ENCODE measurements at regions not wholly inside any gene's neighbourhood (a gene's known extent, or its start where the extent isn't known, plus 50 kb on each side); places are given as distances from the start of the nearest gene placed in this dataset.
"Not testable (repeated sequence)": the region's sequence is repeated elsewhere in the genome, so short reads cannot be mapped to it uniquely, and the experiment has no call there.

DNA sequence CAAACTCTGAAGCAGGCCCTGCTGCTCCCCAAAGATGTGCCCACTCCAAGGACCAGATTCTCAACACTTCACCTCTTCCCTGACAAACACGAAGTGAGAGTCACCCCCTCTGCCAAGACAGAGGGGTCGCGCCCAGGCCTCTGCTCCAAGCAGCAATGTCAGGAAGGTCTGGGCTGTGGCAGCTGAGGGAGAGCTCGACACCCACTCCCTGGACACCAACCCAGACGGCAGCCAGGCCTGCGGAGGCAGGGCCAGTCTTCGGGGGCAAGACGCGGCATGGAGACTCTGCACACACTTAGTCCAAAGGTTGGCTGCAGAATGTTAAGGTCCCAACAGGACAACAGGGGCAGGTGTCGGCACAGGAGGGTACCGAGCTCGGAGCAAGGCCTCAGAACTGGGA, 144.2 kb downstream of the DLL1 start:
- DNase-seq: no peak

- DNase-seq: not testable (repeated sequence)
Observed at GRCh38 chr6:170146131-170146530, 144.7 kb downstream of the DLL1 start.

- not testable (repeated sequence) for DNase-seq
Observed at GRCh38 chr6:170145716-170146115, 145.2 kb downstream of the DLL1 start.

- DNase-seq: no peak
Observed at GRCh38 chr6:170145272-170145592, 145.6 kb downstream of the DLL1 start.

- no peak for DNase-seq
Observed at GRCh38 chr6:170144571-170145271, 146.2 kb downstream of the DLL1 start.

DNA sequence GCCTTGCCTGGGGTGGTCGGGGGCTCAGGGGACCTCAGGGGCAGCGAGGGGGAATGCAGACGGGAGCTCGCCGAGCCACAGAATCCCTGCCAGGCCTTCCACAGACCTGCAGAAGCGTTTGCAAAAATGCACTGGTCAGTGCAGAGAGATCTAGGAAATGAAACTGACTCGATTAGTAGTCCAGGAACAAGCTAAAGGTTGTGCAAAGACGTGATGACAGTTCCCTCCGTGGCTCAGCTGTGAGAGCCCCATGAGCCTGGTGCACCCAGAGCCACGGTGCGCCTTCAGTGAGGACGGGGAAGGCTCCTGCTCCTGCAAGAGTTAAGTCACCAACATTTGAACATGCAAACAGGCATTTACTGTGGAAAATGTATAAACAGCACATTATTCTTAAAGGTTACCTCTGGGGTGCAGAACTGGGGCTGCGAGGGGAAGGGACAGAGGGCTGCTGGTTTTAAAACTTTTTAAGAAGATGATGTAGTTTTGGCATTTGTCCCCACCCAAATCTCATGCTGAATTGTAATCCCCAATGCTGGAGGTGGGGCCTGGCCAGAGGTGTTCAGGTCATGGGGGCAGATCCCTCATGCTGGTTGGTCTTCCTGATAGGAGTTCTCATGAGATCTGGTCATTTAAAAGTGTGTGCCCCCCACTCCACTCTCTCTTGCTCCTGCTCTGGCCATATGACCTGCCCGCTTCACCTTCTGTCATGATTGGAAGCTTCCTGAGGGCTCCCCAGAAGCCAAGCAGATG, 147.3 kb downstream of the DLL1 start:
- DNase-seq: no peak

DNA sequence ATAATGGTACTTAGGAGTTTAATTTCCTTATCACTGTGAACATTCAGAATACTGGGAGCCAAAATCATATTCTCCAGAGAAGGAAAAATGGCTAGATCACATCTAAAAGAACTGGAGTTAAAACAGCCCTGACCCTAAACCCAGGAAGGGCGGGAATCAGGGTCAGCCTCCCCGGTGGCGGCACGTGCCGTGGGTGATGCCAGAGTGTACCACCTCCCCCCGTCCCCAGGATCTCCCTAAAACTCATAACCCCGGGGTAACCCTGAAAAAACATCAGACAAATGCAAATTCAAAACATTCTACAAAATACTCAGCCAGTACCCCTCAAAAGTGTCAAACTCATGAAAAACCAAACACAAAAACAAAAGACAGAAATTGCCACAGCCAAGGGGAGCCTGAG, 148.3 kb downstream of the DLL1 start:
- no peak for DNase-seq

DNA sequence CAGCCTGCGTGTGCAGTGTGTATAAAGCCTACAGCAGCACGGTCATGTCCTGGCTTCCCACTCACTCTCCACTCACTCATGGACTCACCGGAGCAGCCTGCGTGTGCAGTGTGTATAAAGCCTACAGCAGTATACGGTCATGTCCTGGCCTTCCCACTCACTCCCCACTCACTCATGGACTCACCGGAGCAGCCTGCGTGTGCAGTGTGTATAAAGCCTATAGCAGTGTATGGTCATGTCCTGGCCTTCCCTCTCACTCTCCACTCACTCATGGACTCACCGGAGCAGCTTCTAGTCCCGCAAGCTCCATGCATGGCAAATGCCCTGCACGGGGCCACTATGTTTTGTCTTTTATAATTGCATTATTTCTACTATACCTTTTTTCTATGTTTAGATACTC, 149.8 kb downstream of the DLL1 start:
- DNase-seq: not testable (repeated sequence)

DNA sequence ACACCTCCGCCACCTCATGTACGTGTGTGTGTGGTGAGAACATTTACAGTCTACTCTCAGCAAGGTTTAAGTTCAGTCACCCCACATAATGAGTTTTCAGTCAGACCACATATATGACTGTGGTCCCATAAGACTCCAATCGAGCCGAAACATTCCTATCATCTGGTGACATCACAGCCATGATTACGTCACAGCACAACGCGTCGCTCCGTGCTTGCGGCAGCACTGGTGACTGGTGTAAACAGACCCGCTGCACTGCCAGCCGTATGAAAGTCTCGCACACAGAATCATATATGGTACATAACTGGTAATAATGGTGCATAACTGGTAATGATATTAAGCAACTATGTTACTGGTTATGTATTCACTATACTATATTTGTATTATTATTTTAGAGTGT, 150.7 kb downstream of the DLL1 start:
- no peak for DNase-seq

DNA sequence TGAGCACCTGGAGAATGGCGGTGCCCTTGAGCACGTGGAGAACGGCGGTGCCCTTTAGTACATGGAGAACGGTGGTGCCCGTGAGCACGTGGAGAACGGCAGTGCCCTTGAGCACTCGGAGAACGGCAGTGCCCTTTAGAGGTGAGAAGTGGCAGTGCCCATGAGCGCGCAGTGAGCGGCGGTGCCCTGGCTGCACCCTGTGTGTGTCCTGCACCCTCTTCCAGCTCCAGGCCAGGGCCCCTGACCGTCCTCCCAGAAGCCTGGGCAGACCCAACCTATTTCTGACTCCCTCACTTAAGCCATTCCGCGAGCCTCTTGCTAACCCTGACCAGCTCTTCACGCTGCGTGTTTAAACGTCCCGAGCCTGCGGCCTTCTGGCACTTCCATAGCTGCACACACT, 151.3 kb downstream of the DLL1 start:
- DNase-seq: no peak

GRCh38 chr6:170139046-170139445, 151.8 kb downstream of the DLL1 start:
- DNase-seq: not testable (repeated sequence)

DNA sequence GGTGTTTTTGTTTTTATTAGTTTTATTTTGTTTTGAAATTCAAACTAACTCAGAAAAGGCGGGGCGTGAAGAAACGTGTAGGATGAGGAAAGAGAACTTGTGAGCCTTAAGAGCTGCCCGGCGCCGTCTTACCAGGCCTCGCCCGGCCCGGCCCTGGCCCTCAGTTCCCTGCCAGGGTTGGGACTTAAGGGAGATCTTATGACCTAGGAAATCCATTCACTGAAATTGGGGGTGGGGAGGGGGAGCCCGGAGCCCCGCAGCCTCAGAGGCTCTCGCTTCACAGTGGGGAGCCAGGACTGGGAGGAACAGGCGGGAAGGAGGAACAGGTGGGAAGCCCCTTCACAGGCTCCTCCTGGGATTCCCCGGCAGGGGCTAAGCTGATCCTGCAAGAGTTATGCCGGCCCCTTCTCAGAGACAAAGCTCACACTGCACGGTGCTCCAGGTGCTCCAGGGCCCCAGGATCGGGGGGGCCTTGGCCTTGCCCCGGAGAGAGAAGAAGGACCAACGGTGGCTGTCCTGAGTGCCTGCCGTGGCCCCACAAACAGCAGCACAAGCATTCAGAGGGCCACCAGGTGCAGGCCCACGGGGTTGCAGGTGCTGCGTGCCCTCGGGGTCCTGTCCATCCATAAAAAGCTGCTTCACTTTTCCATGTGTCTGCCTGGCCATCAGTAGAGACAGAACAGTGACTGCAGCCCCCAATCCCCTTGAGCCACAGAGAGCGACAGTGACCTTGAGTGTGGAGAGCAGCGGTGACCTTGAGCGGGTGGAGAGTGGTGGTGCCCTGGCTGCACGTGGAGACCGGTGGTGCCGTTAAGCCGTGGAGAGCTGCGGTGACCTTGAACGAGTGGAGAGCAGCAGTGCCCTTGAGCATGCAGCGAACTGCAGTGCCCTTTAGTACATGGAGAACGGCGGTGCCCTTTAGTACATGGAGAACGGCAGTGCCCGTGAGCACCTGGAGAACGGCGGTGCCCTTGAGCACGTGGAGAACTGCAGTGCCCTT, 152.7 kb downstream of the DLL1 start:
- no peak for DNase-seq

DNA sequence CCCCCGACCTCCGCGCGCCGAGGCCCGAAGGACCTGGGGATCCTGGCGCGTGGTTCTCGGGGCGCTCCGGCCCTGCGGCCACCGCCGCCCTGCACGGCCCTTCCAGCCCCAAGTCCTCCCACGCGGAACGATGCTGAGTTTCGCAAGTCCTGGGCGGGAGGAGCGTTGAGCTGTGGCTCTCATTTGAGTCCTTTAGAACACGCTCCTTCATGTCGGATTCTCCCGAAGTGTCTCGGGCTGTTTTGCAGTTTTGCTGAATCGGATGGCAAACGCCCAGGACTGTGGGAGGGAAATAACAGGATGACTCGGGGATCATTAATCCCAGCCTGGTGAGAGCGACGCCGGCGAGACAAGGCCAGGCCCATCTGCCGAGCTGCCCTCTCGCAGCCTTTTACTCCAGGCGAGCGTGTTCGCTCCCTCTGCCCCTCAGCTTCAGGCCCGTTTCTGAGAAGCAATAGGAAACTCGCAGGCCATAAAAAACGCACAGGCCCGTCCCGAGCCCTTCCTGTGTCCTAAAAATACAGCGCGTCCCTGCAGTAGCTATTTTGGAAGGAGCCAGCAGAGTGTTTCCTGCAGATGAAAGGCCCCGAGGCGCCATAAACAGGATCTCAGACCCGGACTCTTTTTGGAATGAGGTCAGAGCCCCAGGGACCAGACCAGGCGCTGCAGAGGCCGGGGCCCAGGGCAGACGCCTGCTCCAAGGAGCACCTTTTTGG, 153.5 kb downstream of the DLL1 start:
- DNase-seq: no peak

GRCh38 chr6:170136541-170137175, 154.2 kb downstream of the DLL1 start:
- no peak for DNase-seq

DNA sequence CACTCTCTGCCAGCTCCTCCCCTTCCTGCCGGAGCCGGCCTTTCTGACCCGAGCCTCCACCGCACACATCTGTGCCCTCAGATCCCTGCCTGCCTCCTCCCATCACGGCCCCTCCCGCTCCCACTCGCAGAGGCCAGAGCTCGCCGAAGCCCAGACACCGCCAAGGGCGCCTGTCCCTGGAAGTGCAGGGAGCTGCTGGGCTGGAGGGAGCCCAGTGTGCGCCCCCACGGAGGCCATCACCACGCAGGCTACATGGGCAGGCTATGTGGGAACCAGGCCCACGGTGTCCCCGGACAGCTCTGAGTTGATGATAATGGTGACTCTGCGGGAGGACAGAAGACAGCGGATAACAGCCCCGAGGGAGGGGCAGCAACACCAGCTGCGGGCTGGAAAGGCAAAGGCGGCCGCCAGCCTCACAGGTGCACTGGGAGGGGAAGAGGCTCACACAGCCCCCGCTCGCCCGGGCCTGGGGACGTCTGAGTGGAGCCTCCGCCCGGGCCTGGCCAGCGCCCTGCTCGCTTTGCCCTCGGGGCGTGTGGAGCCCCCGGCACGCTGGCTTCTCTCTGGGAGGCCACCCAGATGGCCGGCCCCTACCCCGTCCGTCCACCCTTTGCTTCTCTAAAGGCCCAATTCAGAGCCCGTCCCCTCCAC, 154.9 kb downstream of the DLL1 start:
- no peak for DNase-seq

DNA sequence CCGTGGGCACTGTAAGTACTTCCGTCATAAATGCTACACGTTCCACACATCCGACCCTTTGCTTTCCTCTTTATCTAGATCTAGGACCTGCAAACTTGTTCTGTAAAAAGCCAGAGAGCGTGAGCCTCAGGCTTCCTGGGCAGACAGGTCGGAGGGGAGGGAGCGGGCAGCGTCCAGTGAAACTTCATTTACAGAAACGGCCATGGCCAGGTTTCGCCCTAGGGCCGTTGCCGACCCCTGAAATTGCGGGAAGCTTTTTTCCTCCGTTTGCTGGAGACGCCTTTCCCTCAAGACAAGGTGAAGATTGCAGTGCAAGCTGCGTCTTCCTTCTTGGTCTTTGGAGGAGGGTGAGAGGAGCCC, 155.4 kb downstream of the DLL1 start:
- DNase-seq: no peak

DNA sequence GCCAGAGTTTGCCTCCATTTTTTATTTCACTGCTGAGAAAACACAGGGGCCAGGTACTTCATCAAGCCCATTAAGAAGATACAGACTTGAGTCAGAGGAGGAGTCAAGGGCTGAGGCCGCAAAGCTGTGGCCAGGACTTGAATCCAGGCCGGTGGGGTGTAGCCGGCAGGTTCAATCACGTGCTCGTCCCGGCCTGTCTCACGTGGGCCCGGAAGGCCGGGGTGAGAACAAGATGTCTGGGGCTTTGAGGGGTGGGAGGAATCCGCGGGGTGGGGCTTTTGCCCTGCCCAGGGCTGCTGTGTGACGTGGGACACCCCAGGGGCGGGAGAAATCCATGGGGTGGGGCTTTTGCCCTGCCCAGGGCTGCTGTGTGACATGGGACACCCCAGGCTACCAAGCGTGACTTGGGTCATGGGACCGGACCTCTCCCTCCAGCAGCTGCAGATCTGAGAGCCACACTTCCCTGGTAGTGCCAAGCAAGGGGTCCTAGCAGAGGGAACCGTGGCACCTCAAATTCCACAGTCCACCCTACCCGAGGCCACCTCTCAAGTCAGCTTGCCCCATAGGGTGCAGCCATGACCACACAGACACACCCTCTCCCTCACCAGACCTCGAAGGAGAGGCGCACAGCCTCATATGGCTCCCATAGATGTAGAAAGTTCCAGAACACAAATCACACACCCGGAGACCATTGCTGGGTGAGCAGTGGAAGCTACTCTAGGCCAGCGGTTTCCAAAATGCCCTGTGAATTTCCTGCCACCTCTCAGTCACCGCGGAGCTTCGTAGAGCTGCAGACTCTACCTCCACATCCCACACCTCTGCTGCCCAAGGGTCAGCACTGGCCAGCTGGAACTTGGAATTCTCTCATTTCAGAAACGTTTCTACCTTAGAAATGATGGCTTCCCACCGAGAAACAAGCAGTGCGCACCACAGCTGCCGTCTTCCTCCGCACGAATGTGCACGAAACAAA, 156.1 kb downstream of the DLL1 start:
- DNase-seq: no peak

GRCh38 chr6:170134031-170134470, 156.8 kb downstream of the DLL1 start:
- DNase-seq: no peak

- DNase-seq: no peak
Observed at GRCh38 chr6:170132561-170132991, 158.3 kb downstream of the DLL1 start.

GRCh38 chr6:170132011-170132521, 158.8 kb downstream of the DLL1 start:
- DNase-seq: no peak

Measured in AML-193 (cell line).